ENCODE measurements at regions not wholly inside any gene's neighbourhood (a gene's known extent, or its start where the extent isn't known, plus 50 kb on each side); places are given as distances from the start of the nearest gene placed in this dataset.

- no peak overlapping the region for H3K27ac ChIP-seq
- no peaks in the 10 kb centered on the region for H3K27me3 ChIP-seq
- TF ChIP-seq CTCF (IDR thresholded peaks at IDR 0.05): no peak
- no peak for TF ChIP-seq POLR2A (IDR thresholded peaks at IDR 0.05)
- no peak for TF ChIP-seq POLR2AphosphoS5 (IDR thresholded peaks at IDR 0.05)
- no peak for TF ChIP-seq EP300 (IDR thresholded peaks at IDR 0.05; ENCODE audit: low read depth)
- H3K36me3 ChIP-seq: no peaks in the 10 kb centered on the region
- in situ Hi-C loops (cut with MboI; ENCODE audit: low pct_ligation_motif_present in 1 of 4, low pct_unique_long_range_greater_than_20kb in 1 of 4, low sequenced_read_pairs in 3 of 4) (no loop called here), intact Hi-C loops (cut with DNase I; ENCODE audit: low total_unique reads) (no loop called here)
- no peak for DNase-seq
- no peaks in the 10 kb centered on the region for H3K9me3 ChIP-seq
- 52 to 100% methylated on average over 1 to 2 of the region's 2 CpGs for WGBS, 2 donors (ENCODE audit: low coverage in 1 of 2)
- no peak overlapping the region for H3K4me3 ChIP-seq
- peaks cover 0 to 15% (median 10%) of the 10 kb centered on the region in 4 donors for H3K4me1 ChIP-seq
Measured at GRCh38 chr1:227422581-227422980, 104.3 kb upstream of the CDC42BPA start.

- Histone ChIP-seq H3K4me1 (peaks cover 0 to 15% (median 10%) of the 10 kb centered on the region in 4 donors), H3K27ac (no peak overlapping the region), H3K36me3 (no peaks in the 10 kb centered on the region), H3K27me3 (no peaks in the 10 kb centered on the region), H3K4me3 (no peak overlapping the region), H3K9me3 (no peaks in the 10 kb centered on the region)
- TF ChIP-seq POLR2A (IDR thresholded peaks at IDR 0.05) (no peak), EP300 (IDR thresholded peaks at IDR 0.05; ENCODE audit: low read depth) (no peak), CTCF (IDR thresholded peaks at IDR 0.05) (no peak), POLR2AphosphoS5 (IDR thresholded peaks at IDR 0.05) (no peak)
- intact Hi-C loops (cut with DNase I; ENCODE audit: low total_unique reads): no loop called here
- in situ Hi-C loops (cut with MboI; ENCODE audit: low pct_ligation_motif_present in 1 of 4, low pct_unique_long_range_greater_than_20kb in 1 of 4, low sequenced_read_pairs in 3 of 4): no loop called here
- no peak for DNase-seq
- 82 to 91% methylated on average over 5 of the region's 5 CpGs for WGBS, 2 donors (ENCODE audit: low coverage in 1 of 2)
Measured at GRCh38 chr1:227420147-227420546, 101.9 kb upstream of the CDC42BPA start.

GRCh38 chr1:227417756-227418480, 99.6 kb upstream of the CDC42BPA start:
- Histone ChIP-seq H3K9me3 (no peaks in the 10 kb centered on the region), H3K27ac (peak overlapping the region in 2 of 4 donors; percentile 6 to 14), H3K27me3 (no peaks in the 10 kb centered on the region), H3K4me1 (no peaks in the 10 kb centered on the region), H3K36me3 (no peaks in the 10 kb centered on the region), H3K4me3 (no peak overlapping the region)
- in situ Hi-C loops (cut with MboI; ENCODE audit: low pct_ligation_motif_present in 1 of 4, low pct_unique_long_range_greater_than_20kb in 1 of 4, low sequenced_read_pairs in 3 of 4) (no loop called here), intact Hi-C loops (cut with DNase I; ENCODE audit: low total_unique reads) (no loop called here)
- TF ChIP-seq POLR2AphosphoS5 (IDR thresholded peaks at IDR 0.05) (peak in 1 of 3 donors; percentile 41), CTCF (IDR thresholded peaks at IDR 0.05) (no peak)
- DNase-seq: no peak
- 50 to 60% methylated on average over 2 of the region's 2 CpGs for WGBS, 2 donors (ENCODE audit: low coverage in 1 of 2)

- TF ChIP-seq POLR2A (IDR thresholded peaks at IDR 0.05) (no peak), CTCF (IDR thresholded peaks at IDR 0.05) (no peak), POLR2AphosphoS5 (IDR thresholded peaks at IDR 0.05) (no peak), EP300 (IDR thresholded peaks at IDR 0.05; ENCODE audit: low read depth) (no peak)
Measured at GRCh38 chr1:227416156-227416830, 98.0 kb upstream of the CDC42BPA start.

More at GRCh38 chr1:227416156-227416830, 98.0 kb upstream of the CDC42BPA start:
- H3K27ac ChIP-seq: no peak overlapping the region
- H3K36me3 ChIP-seq: no peaks in the 10 kb centered on the region
- H3K9me3 ChIP-seq: no peaks in the 10 kb centered on the region
- intact Hi-C loops (cut with DNase I; ENCODE audit: low total_unique reads): no loop called here
- no peaks in the 10 kb centered on the region for H3K4me1 ChIP-seq
- no peak overlapping the region for H3K4me3 ChIP-seq
- no peak for DNase-seq
- no peaks in the 10 kb centered on the region for H3K27me3 ChIP-seq
- in situ Hi-C loops (cut with MboI; ENCODE audit: low pct_ligation_motif_present in 1 of 4, low pct_unique_long_range_greater_than_20kb in 1 of 4, low sequenced_read_pairs in 3 of 4): no loop called here
- 89 to 90% methylated on average over 4 to 6 of the region's 6 CpGs for WGBS, 2 donors (ENCODE audit: low coverage in 1 of 2)
